Activated CD4-positive, alpha-beta T cell treated with anti-CD3 and anti-CD28 coated beads for 1 hour (primary cell): ENCODE measurements at regions not wholly inside any gene's neighbourhood (a gene's known extent, or its start where the extent isn't known, plus 50 kb on each side); places are given as distances from the start of the nearest gene placed in this dataset.
"Not testable (repeated sequence)": the region's sequence is repeated elsewhere in the genome, so short reads cannot be mapped to it uniquely, and the experiment has no call there.

Experiments used
- DNase-seq: peaks from one replicate; pipeline ENCODE4 v3.0.0-alpha.2; 2020

GRCh38 chr3:110910346-110910955, 161.2 kb upstream of the NECTIN3 start:
- no peak for DNase-seq

- DNase-seq = no peak
These were observed 152.7 kb upstream of the NECTIN3 start for GRCh38 chr3:110918963-110919362.

GRCh38 chr3:110925798-110926197, 145.8 kb upstream of the NECTIN3 start:
- no peak for DNase-seq

GRCh38 chr3:110928016-110928662, 143.5 kb upstream of the NECTIN3 start:
- DNase-seq = no peak

GRCh38 chr3:110929816-110930215, 141.8 kb upstream of the NECTIN3 start:
- no peak for DNase-seq

GRCh38 chr3:110932567-110932966, 139.0 kb upstream of the NECTIN3 start:
- no peak for DNase-seq

GRCh38 chr3:110933821-110934426, 137.7 kb upstream of the NECTIN3 start:
- no peak for DNase-seq

GRCh38 chr3:110938629-110939028, 133.0 kb upstream of the NECTIN3 start:
- no peak for DNase-seq

GRCh38 chr3:110940055-110940454, 131.6 kb upstream of the NECTIN3 start:
- DNase-seq = no peak

GRCh38 chr3:110944782-110945181, 126.8 kb upstream of the NECTIN3 start:
- DNase-seq = no peak

- DNase-seq = no peak
These were observed 124.8 kb upstream of the NECTIN3 start for GRCh38 chr3:110946810-110947209.

- DNase-seq = not testable (repeated sequence)
These were observed 122.4 kb upstream of the NECTIN3 start for GRCh38 chr3:110949194-110949593.

GRCh38 chr3:110955301-110955880, 116.2 kb upstream of the NECTIN3 start:
- DNase-seq = no peak

GRCh38 chr3:110956081-110956480, 115.5 kb upstream of the NECTIN3 start:
- no peak for DNase-seq

GRCh38 chr3:110957247-110958025, 114.2 kb upstream of the NECTIN3 start:
- no peak for DNase-seq

- no peak for DNase-seq
These were observed 113.1 kb upstream of the NECTIN3 start for GRCh38 chr3:110958313-110959147.

GRCh38 chr3:110965976-110966375, 105.6 kb upstream of the NECTIN3 start:
- DNase-seq = no peak

GRCh38 chr3:110966966-110967663, 104.5 kb upstream of the NECTIN3 start:
- DNase-seq = no peak

GRCh38 chr3:110968076-110968475, 103.5 kb upstream of the NECTIN3 start:
- DNase-seq = no peak

- no peak for DNase-seq
These were observed 102.1 kb upstream of the NECTIN3 start for GRCh38 chr3:110969229-110970211.
